Stomach (tissue), 8 donors: ENCODE measurements at regions not wholly inside any gene's neighbourhood (a gene's known extent, or its start where the extent isn't known, plus 50 kb on each side); places are given as distances from the start of the nearest gene placed in this dataset.
"Not testable (repeated sequence)": the region's sequence is repeated elsewhere in the genome, so short reads cannot be mapped to it uniquely, and the experiment has no call there.

Source experiments
- DNase-seq, 2 donors: peaks; one replicate each; pipeline versions ENCODE4 v3.0.0 to v3.0.0-alpha.2; 2013 to 2019
- H3K27ac ChIP-seq, 5 donors: fragments of 200-600 bp in 4 of 5; sonication (generic) in 4 of 5; one replicate each; pipeline ENCODE4 v1.5.1; 2013 to 2019; ENCODE audit warnings: mild to moderate bottlenecking in 1 of 5, moderate library complexity in 1 of 5
- H3K27me3 ChIP-seq, 3 donors: fragments of 200-600 bp; sonication (generic); one replicate each; pipeline ENCODE4 v1.5.1; 2017 to 2019; ENCODE audit warnings: mixed run types in 1 of 3
- H3K36me3 ChIP-seq, 4 donors: fragments of 200-600 bp; sonication (generic); 1 replicate in 3 of 4; 2 replicates in 1 of 4; pipeline ENCODE4 v1.5.1; 2016 to 2019
- H3K4me1 ChIP-seq, 4 donors: fragments of 200-600 bp; sonication (generic); one replicate each; pipeline ENCODE4 v1.5.1; 2016 to 2019
- H3K4me3 ChIP-seq, 4 donors: fragments of 200-600 bp; sonication (generic) in 3 of 4; one replicate each; pipeline ENCODE4 v1.5.1; 2016 to 2019; ENCODE audit warnings: mild to moderate bottlenecking in 1 of 4
- H3K9me3 ChIP-seq, 4 donors: fragments of 200-600 bp; sonication (generic); one replicate each; pipeline ENCODE4 v1.5.1; 2016 to 2019
- CTCF ChIP-seq, 7 experiments: fragments of 450-650 bp in 4 of 7; fragments of 200-600 bp in 3 of 7; sonication (generic) in 3 of 7; IDR thresholded peaks; one replicate each; pipeline ENCODE4 v1.5.1; 2016 to 2019; ENCODE audit warnings: antibody characterized with exemption in 7 of 7, control low read depth in 2 of 7, mild to moderate bottlenecking in 1 of 7
- EP300 ChIP-seq: sonication (generic); formaldehyde crosslinking; IDR thresholded peaks from one replicate; pipeline ENCODE4 v1.6.1; 2017; ENCODE audit warnings: antibody characterized with exemption
- POLR2A ChIP-seq, 4 donors: fragments of 450-650 bp; IDR thresholded peaks; one replicate each; pipeline ENCODE4 v1.6.1; 2016; ENCODE audit warnings: antibody characterized with exemption in 4 of 4, control low read depth in 2 of 4, mild to moderate bottlenecking in 1 of 4, moderate library complexity in 1 of 4
- POLR2AphosphoS5 ChIP-seq, 3 donors: sonication (generic); formaldehyde crosslinking; IDR thresholded peaks; one replicate each; pipeline ENCODE4 v1.6.1; 2016; ENCODE audit warnings: antibody characterized with exemption in 3 of 3
- WGBS, 5 donors: extraction: QIAGEN DNeasy Blood & Tissue Kit in 3 of 5; methylation state at CpG; one replicate each; pipeline versions ENCODE4 v1.1.5 to v1.1.7; 2013 to 2018; 5-methylcytosine and 5-hydroxymethylcytosine counted together
- intact Hi-C: fragments of 100-400 bp; cut with DNase I; formaldehyde crosslinking; loops from one replicate; pipeline ENCODE4 v1.15.1; 2023; ENCODE audit warnings: low total_unique reads
- donor health status: healthy with polysubstance abuse.
- donor health status: Bipolar disorder and iron deficiency.
- donor health status: healthy.

- intact Hi-C loops: no loop called here
- WGBS, 5 donors: 67 to 76% (median 71%) methylated on average over 1 of the region's 1 CpG
Measured at GRCh38 chr6:140785926-140786325, 1346.8 kb upstream of the GJE1 start.

GRCh38 chr6:140784573-140784972 lies 1348.2 kb upstream of the GJE1 start:
- Histone ChIP-seq H3K27ac (no peak overlapping the region), H3K27me3 (no peaks in the 10 kb centered on the region), H3K9me3 (no peaks in the 10 kb centered on the region), H3K4me1 (no peaks in the 10 kb centered on the region), H3K36me3 (no peaks in the 10 kb centered on the region), H3K4me3 (no peak overlapping the region)
- TF ChIP-seq POLR2A (IDR thresholded peaks at IDR 0.05) (no peak), CTCF (IDR thresholded peaks at IDR 0.05) (no peak), POLR2AphosphoS5 (IDR thresholded peaks at IDR 0.05) (no peak), EP300 (no peak)
- intact Hi-C loops: no loop called here
- WGBS, 5 donors: 72 to 89% (median 78%) methylated on average over 2 of the region's 2 CpGs
- DNase-seq: no peak

More at GRCh38 chr6:140785926-140786325, 1346.8 kb upstream of the GJE1 start:
- Histone ChIP-seq H3K27ac (no peak overlapping the region), H3K36me3 (no peaks in the 10 kb centered on the region), H3K27me3 (no peaks in the 10 kb centered on the region), H3K4me1 (no peaks in the 10 kb centered on the region), H3K4me3 (no peak overlapping the region), H3K9me3 (no peaks in the 10 kb centered on the region)
- DNase-seq: no peak
- TF ChIP-seq EP300 (no peak), POLR2A (IDR thresholded peaks at IDR 0.05) (no peak), CTCF (IDR thresholded peaks at IDR 0.05) (no peak), POLR2AphosphoS5 (IDR thresholded peaks at IDR 0.05) (no peak)

- H3K4me1 ChIP-seq, H3K36me3 ChIP-seq, intact Hi-C loops, H3K4me3 ChIP-seq, H3K27ac ChIP-seq, DNase-seq, H3K9me3 ChIP-seq, H3K27me3 ChIP-seq: not testable (repeated sequence)
- 88 to 95% (median 93%) methylated on average over 2 of the region's 2 CpGs for WGBS, 5 donors
Measured at GRCh38 chr6:140783504-140783903, 1349.2 kb upstream of the GJE1 start.

GRCh38 chr6:140782941-140783340 lies 1349.8 kb upstream of the GJE1 start:
- Histone ChIP-seq H3K4me3 (no peak overlapping the region), H3K27me3 (no peaks in the 10 kb centered on the region), H3K9me3 (no peaks in the 10 kb centered on the region), H3K27ac (no peak overlapping the region), H3K36me3 (no peaks in the 10 kb centered on the region), H3K4me1 (no peaks in the 10 kb centered on the region)
- TF ChIP-seq POLR2AphosphoS5 (IDR thresholded peaks at IDR 0.05): no peak
- TF ChIP-seq CTCF (IDR thresholded peaks at IDR 0.05): no peak
- no peak for TF ChIP-seq EP300
- TF ChIP-seq POLR2A (IDR thresholded peaks at IDR 0.05): no peak
- 65 to 85% (median 83%) methylated on average over 1 of the region's 1 CpG for WGBS, 5 donors
- intact Hi-C loops: no loop called here
- DNase-seq: no peak

GRCh38 chr6:140779991-140780596 lies 1352.6 kb upstream of the GJE1 start:
- 69 to 87% (median 84%) methylated on average over 5 of the region's 5 CpGs for WGBS, 5 donors
- Histone ChIP-seq H3K36me3 (no peaks in the 10 kb centered on the region), H3K4me1 (no peaks in the 10 kb centered on the region), H3K4me3 (no peak overlapping the region), H3K9me3 (no peaks in the 10 kb centered on the region), H3K27me3 (no peaks in the 10 kb centered on the region), H3K27ac (no peak overlapping the region)
- peak in 1 of 2 donors; percentile 29 for DNase-seq
- TF ChIP-seq POLR2A (IDR thresholded peaks at IDR 0.05) (no peak), CTCF (IDR thresholded peaks at IDR 0.05) (no peak), EP300 (no peak), POLR2AphosphoS5 (IDR thresholded peaks at IDR 0.05) (no peak)
- intact Hi-C loops: no loop called here
